GM21390 (cell line): ENCODE measurements at regions not wholly inside any gene's neighbourhood (a gene's known extent, or its start where the extent isn't known, plus 50 kb on each side); places are given as distances from the start of the nearest gene placed in this dataset.
"Not testable (repeated sequence)": the region's sequence is repeated elsewhere in the genome, so short reads cannot be mapped to it uniquely, and the experiment has no call there.

Source experiments
- ATAC-seq: cut with Tn5 transposase; IDR thresholded peaks from one replicate; pipeline ENCODE4 v1.9.1; 2021; ENCODE audit not compliant: unreplicated experiment

DNA sequence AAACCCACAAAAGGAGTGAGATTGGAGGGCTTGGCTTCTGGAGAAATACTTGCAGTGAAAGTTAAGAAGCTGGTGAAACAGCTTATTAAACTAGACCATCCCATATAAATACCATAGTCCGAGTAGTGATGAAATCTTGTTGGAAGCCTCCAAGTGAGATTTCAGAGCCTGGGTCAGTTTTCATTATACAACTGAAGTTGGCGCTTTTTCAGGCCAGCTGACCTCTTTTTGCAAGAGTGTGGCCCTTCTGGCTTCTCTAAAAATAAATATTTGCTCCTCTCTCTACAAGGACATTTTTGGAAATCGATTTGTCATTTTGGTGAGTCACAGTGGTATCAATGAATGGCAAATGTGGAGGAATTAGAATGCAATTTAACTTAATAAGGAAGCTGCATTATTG lies 51.2 kb upstream of the THRB start:
- ATAC-seq = no peak

DNA sequence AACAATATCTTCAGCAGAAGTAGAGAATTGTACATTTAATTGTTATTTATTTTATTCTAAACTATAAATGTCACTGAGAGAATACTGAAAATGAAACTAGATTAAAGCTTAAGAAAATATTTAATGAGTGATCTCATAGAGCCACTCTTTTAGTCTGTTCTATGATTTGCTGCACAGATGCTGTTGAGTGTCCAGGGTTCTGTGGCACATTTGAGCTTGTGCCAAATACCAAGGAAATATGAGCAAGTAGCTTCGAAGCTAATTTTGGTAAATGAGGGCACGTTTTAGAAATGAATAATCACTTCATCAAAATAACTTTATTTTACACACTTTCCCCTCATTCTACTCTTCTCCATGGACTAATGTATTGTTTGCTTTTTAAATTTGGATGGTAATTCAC lies 53.6 kb upstream of the THRB start:
- no peak for ATAC-seq

DNA sequence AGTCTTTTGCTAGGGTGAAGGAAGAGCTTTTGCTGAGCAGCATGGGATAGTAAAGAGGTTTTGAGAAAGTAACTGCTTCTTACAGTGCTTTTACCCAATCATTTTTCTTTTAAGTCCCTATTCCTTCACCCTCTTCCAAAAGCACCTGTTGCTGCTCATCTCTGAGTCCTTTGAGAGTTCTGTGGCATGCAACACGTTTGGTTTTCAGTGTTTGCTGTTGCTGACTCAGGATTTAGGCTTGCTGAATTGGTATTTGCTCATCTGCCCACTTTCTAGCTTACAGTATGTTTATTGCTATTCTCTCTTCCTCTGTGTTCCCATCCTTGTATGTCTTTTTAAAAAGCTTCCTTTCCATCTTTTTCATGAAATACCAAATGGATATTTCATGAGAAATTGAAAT lies 55.9 kb upstream of the THRB start:
- no peak for ATAC-seq

DNA sequence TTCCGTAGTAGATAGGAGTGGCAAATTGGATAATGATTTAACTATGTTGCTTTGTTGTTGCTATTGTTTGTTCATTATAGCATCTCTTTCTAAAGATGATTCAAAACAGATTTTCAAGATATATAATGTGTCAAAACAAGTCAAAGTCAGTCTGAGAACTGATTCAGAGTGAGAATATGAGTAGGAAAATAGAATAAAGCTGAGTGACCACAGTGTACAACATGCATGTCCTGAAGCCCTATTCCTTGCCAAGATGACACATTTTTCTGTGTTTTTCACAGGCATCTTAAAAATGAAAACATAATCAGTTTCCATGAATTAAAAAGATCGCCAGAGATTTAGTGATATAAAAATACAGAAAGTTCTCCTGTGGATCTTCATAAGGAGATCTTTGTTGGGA lies 57.0 kb upstream of the THRB start:
- ATAC-seq = no peak

DNA sequence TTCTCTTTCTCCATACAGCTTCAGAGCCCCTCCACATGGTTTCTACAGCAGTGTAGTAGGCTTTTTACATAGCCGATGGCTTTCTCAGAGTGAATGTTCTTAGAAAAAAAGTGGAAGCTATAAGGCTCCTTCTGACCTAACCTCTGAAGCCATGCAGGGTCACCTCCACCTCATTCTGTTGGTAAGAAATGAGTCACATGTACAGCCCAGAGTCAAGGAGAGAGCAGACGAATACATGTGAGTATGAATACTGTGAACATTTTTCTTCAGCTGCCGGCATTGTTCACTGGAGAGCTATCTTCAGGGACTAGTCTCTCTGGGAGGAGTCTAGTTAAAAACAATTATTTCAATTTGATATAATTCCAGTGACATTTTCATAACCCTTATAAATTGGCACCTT lies 68.2 kb upstream of the THRB start:
- peak; percentile 60 for ATAC-seq

DNA sequence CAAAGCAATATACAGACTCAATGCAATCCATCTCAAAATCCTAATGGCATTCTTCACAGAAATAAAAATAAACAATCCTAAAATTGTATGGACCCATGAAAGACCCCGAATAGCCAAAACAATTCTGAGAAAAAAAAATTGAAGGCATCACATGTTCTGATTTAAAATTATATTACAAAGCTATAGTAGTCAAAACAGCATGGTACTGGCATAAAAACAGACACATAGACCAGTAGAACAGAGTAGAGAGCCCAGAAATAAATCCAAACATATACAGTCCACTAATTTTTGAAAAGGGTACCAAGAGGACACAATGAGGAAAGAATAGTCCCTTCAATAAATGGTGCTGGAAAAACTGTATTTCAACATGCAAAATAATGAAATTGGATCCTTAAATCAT lies 70.4 kb upstream of the THRB start:
- no peak for ATAC-seq

DNA sequence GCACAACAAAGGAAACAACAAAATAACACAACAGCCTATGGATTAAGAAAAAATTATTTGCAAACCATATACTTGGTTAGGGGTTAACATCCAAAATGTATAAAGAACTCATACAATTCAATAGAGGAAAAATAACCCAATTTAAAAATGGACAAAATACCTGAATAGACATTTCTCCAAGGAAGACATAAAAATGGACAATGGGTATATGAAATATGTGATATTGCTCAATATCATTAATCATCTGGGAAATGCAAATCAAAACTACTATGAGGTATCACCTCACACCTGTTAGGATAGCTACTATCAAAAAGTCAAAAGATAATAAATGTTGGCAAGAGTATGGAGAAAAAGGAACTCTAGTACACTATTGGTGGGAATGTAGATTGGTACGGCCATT lies 71.0 kb upstream of the THRB start:
- ATAC-seq = no peak

DNA sequence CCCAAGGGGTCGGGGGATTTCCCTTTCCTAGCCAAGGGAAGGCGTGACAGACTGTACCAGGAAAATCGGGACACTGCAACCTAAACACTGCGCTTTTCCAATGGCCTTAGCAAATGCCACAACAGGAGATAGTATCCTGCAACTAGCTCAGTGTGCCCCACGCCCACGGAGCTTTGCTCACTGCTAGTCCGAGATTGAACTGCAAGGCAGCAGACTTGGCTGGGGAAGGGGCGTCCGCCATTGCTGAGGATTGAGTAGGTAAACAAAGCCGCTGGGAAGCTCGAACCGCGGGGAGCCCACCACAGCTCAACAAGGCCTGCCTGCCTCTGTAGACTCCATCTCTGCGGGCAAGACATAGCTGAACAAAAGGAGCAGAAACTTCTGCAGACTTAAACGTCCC lies 72.3 kb upstream of the THRB start:
- no peak for ATAC-seq

DNA sequence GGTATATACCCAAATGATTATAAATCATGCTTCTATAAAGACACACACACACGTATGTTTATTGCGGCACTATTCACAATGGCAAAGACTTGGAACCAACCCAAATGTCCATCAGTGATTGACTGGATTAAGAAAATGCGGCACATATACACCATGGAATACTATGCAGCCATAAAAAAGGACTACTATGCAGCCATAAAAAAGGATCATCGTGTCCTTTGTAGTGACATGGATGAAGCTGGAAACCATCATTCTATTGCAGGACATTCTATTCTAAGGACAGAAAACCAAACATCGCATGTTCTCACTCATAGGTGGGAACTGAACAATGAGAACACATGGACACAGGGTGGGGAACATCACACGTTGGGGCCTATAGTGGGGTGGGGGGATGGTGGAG lies 77.8 kb upstream of the THRB start:
- not testable (repeated sequence) for ATAC-seq

DNA sequence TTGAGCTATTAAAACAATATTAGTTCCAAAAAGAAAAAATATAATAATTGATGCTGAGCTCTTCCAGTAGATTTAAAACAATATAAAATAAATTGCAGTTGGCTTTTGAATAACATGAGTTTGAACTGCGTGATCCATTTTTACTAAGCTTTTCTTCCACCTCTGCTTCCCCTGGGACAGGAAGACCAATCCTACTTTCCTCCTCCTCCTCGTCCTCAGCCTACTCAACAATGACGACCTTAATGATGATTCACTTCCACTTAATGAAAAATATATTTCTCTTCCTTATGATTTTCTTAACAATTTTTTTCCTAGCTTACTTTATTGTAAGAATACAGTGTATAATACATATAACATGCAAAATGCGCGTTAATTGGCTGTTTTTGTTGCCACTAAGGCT lies 78.9 kb upstream of the THRB start:
- ATAC-seq = no peak

DNA sequence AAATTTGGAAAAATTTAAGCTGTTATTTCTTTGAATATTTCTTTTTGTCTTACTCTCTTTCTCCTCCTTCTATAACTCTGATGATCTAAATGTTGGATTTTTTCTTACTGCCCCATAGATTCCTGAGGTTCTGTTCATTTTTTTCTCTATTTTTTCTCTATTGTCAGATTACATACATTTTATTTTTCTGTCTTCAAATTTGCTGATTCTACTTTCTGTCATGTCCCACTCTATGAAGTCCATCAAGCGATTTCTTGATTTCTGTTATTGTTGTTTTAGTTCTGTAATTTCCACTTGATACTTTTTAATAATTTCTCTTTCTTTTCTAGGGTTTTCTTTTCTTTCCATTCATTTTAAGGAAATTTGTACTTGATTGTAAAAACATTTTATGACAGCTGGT lies 83.7 kb upstream of the THRB start:
- ATAC-seq = no peak

DNA sequence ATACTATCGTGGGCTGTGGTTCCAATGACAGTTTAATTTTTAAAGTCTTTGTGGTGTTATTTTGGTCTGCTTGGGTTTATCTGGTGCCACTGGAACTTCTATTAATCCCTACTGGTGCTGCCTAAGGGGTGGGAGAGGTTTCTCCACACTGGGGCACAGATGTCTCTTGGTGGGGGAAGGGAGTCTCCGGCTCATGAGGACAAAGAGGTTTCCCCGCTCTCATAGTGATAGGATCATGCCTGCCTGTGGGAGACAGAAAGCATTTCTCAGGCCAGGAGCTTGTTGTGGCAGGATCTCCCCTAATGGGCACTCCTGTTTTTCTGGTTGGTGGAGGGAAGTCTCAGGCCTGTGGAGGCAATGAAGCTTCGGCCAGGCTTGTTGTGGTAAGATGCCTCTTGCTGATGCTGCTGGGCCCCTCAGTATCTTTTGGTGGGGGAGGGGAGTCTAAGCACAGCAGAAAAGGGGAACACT lies 84.3 kb upstream of the THRB start:
- no peak for ATAC-seq

DNA sequence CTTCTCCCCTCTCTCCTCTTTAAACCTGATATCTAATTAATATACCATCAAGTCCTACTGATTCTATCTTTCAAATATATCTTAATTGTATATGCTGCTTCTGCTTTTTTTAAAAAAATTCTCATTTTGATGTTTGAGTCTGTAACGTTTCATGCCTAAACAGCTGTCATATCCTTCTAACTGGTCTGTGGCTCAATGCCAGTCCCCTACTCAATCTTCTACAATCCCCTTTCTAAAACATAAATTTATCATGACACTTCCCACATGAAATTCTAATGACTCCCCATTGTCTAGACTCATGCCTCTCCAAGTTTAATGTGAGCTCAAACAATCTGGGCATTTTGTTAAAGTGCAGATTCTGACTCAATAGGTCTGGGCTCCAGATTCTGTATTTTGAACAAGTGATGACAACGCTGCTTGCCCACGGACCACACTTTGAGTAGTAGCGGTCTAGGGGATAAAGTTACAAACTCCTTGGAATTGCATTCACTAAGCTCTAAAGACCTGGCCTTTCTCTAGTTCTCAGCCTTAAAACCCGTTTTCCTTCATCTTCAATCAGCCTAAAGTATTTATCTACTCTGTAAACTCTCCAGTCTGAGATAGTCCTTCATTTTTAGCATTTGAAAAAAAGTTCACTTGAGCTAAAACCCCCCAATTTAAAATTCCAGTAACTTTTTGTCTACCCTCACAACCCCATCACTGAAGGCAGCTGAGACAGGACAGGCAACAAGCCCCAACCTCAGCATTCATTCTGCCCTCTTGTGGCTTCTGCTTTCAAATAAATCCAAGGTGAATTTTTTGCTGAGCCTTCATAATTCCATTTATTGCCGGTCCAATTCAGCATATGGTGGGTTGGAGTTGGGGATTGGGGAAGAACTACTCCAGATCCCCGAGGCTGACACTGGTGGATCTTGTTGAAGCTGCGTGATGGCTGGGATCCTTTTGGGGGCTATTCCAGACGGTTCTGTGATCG lies 88.1 kb upstream of the THRB start:
- ATAC-seq = no peak

DNA sequence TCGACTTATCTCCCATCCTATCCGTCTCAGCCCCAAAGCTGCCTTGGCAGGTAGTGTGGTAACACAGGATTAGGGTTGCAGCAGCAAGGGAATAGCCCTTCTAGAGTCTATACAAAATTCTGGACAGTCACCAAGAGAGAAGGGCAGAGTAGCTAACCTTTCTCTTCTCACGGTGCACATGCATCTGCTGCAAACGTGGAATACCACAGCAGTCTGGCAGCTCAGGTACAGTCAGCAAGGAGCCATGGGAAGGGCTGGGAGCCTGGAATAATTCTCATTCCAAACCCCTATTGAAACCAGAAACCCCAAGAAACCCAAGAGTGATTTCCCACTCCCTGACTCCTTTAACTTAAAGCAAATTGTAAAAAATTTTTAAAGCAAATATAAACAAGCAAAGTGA lies 92.3 kb upstream of the THRB start:
- no peak for ATAC-seq

DNA sequence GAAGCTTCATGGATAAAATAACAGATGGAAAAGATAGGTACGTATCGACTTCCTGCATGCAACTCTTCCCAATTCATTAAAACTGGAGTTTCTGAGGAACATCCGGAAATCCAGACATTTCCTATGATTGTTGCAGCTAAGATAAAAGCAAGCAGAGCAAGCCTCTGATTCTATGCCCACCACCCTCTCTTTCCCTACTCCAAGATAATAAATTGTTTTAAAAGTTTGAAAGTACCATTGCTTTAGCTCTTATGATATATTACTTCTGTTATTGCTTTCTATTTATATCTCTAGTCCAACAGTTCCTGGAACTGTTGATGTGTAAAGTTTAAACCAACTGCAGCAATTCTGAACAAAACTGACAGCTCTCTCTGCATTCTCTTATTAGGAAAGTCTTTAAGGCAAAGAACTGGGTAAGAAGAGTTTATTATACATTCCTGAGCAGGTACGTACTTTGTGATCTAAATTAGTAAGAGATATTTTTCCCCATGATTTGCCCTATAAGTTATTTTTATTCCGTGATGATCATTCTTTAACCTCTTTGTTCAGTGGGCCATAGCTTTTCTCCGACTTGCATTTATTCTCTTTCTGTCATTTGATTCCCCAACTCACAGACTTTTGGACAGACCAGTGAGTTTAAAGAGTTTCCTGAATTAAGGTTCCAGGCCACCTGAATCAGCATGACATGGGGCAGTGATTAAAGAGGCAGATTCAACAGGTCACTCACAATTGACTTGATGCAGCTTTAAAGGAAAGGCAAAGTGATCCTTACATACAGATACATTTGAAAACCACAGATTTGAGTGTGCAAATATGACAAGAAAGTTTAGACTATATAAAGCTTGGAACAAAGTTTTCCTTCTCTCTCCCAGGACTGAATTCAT lies 94.2 kb upstream of the THRB start:
- ATAC-seq = no peak

DNA sequence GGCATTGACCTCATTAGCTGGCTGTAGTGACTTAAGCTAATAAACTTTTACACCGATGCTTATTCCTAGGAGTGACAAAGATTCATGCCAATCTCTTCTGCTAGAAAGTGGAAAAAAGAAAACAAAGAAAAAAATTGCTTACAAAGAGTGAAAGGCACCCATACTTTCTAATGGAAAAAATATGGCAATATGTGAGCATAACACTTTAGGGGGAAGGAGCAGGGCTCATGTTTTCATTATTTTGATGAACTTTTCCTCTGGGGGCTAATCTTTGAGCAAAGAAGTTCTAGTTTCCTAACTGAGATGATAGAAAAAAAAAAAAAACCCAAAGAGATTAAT lies 94.8 kb upstream of the THRB start:
- no peak for ATAC-seq

DNA sequence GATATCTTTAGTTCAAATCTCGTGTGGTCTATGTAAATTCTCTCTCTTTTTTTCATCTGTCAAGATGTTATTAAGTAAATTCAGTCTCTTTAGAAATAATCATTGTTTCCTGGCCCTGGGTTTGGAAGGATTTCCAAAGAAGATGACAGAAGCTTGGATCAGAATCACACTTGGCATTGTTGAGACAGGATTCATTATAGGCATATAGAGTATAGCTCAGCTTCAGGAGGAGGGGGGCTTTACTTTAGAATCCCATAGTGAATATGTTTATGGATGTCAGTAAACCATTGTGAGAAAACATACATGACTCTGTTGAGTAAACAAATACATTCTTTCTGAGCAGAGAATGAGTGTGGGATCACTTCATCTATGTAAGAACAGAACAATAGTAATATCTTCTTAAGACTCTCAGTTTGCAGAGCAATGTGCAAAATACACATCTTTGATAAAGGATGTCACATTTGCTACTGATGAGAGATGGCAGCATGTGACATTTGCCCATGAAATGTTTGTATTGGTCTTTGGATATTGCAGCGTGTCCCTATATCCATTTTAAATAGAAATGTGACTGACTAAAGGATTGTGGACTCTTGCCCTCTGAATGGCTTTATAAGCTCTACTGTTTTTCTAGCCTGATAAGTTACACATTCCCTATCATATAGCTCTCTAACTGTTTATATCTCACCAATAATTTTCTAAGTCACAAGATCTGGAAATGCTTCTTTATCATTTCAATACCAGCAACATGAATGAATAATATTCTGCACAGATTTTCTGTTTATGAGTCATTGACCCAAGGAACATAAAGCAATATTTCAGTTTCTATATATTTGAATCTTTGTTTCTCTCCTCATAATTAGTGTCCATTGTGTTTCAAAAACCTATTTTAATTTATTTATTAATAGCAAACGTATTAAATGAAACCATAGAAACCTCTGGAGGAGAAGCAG lies 95.6 kb upstream of the THRB start:
- ATAC-seq = no peak

DNA sequence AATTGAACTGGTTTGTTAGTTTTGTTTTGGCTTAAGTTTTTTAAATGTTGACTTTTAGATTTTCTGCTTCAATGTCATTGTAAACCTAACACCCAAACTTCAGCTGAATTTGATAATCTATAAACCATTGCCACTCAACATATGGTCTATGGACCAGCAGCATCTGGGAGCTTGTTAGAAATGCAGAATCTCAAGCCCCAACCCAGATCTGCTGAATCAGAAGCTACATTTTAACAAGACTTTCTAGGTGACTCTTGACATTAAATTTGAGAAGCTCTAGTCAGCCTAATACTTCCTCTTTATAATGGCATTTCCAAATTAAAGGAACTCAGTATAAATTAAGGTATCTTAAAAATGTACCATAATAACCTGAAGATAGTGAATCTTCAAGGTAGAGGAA lies 96.5 kb upstream of the THRB start:
- no peak for ATAC-seq

DNA sequence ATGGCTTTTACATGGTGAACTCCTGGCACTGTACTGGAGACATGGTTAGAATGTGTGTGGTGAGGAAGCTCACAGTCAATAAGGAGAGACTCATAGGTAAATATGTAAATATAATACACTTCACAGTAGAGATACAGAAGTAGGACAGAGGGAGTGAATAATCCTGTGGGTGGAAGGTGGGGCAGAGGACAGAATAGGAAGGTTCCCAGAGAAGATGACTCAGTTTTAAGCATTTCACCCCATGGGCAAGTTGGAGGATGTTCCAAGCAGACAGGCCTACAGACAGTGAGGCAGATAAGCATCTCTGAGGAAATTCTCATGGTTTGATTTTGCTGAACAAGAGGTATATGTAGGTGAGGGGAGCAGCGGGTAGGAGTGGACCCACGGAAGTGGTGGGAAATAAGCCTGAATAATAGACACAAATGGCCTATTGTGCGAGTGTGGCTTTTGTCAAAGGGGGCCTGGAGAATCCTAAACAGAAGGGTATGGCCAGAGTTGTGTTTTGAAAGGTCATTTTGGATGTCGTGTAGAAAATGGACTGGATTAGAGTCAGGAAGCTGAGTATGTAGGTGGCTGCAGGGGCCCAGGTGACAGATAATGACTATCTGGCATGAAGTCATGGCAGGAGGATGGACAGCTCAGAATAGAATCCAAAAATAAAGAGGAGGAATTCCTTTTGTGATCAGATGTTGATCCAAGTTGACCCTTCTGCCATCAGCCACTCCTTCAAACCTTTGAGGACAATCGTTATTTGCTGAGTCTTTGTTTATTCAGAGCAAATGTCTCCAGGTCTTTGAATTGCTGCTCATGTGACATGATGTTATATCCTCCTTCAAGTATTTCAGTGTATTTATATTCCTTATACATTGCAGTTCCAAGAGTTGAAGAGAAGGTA lies 97.3 kb upstream of the THRB start:
- ATAC-seq = no peak

DNA sequence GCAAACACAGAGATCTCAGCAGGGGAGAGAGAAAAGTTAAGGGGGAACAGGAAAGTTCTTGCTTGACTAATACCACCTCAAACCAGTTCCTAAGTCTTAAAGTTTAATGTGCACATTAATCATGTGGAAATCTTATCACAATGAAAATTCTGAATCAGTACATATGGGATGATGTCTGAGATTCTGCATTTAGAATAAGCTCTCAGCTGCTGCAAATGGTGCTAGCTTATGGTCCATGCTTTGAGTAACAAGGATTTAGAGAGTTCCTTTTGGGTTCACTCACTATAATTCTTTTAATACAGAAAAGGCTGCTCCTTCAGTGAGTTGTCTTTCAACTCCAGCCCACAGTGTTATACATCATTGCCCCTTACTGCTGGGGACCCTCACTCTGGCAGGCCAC lies 99.5 kb upstream of the THRB start:
- ATAC-seq = no peak
